SKM-1 treated with dmso at 0.1 percent for 144 hours (cell line): ENCODE measurements at regions not wholly inside any gene's neighbourhood (a gene's known extent, or its start where the extent isn't known, plus 50 kb on each side); places are given as distances from the start of the nearest gene placed in this dataset.

Experiments
- DNase-seq: peaks from one replicate; lab custom pipeline; 2025; ENCODE audit not compliant: unreplicated experiment; lab: John Stamatoyannopoulos, UW

GRCh38 chr18:38115201-38115600 lies 549.6 kb upstream of the CELF4 start:
- DNase-seq: no peak

DNA sequence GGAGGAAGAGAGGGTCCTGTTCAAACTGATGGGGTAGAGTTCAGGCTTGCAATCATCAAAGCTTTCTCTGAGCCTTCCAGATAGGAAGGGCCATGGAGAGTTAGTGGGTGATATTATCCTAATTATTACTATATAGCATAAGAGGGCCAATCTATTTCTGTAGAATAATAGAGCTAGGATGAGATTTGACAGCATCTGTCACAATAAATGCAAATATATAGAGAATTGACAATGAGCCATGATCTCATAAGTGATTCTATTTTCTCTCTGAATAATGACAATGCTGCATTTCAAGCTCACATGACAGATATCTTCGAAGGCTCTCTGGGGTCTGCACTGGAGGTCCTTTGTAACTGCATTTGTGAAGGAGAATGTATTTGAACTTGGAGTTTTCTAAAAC lies 521.9 kb upstream of the CELF4 start:
- no peak for DNase-seq

- DNase-seq: no peak
These were observed 515.9 kb upstream of the CELF4 start for GRCh38 chr18:38081516-38081915.

DNA sequence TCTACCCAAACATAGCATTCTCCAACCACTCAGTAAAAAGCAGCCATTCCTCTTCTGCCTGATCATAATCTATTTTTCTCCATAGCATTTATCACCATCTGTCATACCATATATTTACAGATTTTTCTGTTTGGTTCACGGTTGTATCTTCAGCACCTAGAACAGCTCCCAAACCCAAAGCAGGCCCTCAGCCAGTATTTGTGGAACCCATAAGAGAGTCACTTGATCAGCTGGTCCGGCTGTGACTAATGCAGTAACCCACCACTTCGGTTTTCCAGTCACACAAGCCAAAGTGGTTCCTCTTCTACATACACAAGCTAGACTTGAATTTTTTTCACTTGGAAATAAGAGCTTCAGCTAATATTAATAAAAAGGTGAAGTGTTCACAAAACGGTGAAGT lies 511.6 kb upstream of the CELF4 start:
- no peak for DNase-seq

DNA sequence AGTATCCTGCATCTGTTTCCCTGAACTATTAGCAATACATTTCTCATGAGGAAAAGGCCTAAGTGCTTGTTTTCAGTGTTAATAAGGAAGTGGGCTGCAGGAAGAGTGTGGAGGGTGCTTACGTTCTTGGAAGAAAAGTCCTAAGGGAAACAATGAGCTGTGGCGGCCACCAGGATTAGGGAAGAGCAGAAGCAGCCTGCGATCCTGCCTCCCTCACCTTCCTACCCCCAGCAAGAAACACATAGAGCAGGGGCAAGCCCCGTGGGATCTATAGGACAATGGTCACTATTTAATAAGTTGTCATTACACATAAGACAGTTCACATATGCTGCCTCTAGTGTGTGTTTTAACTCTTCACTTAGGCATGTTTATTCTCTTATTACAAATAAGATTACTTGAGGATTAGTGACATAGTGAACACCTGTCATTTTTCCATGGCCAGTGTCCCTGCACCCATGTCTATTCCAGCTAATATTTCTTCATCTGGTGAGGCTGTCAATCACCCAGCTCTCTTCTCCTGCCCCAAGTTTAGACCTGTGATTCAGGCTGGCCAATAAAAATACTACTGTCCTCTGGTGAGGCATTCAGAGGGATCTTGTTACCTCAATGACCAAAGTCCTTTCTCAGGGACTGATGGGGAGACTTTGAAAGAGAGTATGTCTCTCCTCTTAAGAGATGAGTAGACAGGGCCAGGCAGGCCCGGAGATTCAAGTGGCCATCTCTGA lies 510.9 kb upstream of the CELF4 start:
- no peak for DNase-seq

GRCh38 chr18:38074298-38074876 lies 508.8 kb upstream of the CELF4 start:
- DNase-seq: no peak

DNA sequence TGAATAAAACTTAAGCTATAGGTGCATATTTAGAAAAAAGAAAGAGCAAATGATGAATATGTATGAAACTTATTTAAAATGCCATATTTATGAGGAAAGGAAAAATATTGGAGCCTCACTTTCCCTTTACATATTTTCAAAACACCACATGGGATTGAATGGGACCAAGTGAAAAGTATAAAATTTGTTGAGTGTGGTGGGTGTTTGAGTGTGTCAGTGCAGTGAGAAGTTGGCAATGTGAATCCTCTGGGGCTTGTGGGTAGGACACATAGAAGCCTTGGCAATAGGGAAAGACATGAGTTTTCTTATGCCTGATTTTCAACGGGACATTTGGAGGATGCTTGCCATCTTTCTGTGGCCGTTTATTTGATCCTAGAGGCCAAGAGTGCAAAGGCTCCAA lies 502.2 kb upstream of the CELF4 start:
- no peak for DNase-seq

DNA sequence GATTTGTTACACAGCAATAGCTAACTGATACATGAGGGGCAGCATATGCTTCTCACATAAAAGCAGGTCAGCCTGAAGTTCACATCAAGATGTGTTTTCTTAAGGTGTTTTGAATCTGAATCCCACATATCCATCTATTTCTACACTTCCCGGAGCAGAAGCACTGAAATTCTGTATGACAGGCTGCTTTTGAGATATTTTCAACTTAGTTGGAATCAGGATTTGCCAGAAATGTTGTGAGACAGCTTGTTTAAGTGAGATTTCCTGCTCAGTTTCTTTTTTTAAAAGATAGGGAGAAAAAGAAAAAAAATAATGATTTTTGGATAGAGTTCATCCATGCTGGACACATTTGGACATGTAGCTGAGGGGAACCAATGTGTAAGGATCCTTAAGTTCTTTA lies 501.5 kb upstream of the CELF4 start:
- no peak for DNase-seq

DNA sequence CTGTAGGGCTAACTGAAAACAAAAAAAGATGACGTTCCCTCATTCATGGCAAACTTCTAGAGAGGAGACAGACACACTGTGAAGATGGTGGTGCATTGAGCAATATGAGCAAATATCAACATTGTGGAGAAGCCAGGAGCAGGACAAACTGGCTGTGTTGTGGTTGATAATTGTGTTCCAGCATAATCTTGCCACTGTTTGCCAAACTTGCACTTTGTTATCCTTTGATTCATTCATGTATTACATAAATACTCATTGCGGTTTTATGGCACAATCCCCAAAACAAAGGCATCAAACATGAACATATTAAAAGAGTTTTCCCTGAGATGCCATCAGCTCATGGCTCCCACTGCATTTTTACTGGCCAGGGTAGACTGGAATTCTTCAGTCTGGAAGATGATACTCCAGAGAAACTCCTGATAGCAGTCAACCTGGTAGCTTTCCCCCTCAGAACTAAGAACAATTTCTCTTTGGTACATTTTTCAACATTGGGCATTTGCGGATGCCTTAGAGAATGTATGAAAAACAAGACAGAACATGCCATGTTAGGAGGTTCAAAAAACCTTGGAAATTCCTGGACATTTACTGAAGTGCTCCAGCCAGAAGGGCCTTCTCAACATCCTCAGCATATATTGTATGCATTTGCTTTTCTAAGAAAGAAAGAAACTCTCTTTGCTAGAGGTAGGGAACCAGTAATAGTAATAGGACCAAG lies 487.4 kb upstream of the CELF4 start:
- DNase-seq: no peak

DNA sequence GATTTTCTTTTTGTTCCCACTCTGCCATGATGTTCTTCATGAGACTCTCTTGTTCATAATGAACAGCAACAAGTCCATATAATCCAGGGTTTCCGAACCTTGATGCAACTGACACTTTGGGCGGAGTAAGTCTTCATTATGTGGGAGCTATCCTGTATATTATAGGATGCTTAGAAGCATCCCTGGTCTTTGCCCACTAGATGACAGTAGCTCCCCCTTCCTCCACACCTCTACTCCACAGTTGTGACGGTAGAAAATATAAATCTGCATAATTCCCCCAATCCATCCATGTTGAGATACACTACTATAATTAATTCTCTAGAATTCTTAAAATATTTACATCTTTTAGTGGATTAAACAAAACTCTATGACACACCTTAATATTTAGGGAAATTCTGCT lies 482.2 kb upstream of the CELF4 start:
- DNase-seq: no peak

DNA sequence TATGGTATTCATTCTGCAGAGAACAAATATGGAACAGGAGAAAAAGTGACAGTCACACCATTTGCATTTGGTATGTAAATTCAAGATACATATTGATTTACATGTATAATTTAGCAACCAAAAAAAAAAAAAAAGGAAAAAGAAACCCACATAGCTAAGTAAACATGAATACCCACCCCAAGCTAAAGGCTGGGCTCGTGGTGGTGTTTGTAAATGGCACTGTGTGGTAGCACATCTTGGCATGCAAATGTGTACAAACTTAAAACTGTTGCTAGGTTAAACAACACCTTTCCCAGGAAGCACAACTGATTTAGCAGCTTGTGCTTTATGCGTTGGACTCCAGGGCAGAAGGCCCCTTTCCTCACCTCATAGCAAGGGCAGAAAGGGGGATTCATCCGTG lies 481.1 kb upstream of the CELF4 start:
- DNase-seq: no peak

DNA sequence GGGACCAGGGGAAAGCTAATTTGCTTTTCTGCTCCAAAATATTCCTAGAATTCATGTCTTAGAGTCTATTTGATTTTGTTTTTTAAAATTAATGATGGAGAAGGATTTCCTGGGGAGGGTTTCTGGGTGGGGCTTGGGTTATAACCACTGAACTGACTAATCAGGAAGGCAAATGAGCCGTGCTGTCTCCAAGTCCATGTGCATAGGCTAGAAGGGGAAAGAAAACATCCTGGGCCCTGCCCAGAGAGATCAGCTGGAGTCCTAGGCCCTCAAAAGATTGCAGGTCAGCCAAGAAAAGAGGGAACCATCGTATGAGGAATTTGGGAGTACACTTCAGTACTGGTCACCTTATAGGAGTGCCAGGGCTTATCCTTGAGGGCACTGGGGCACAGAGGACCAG lies 480.2 kb upstream of the CELF4 start:
- no peak for DNase-seq

- DNase-seq: no peak
These were observed 476.8 kb upstream of the CELF4 start for GRCh38 chr18:38042211-38042890.

DNA sequence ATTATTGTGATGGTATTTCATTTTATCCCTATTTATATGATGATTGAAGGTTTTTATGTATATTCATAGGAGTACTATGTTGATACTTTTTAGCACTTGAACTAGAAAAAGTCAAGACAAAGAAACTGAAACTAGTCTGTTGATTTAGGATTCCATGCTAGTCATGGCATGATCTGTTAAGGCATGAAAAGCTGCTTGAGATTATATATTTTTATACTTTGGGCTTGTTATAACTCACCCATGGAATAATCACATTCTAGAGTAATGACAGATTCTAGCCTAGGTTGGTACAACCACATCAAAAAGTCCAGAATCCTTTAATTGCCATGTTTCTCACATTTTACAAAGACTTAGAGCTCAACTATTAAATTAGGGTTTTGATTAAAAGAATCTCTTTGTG lies 472.6 kb upstream of the CELF4 start:
- DNase-seq: no peak

DNA sequence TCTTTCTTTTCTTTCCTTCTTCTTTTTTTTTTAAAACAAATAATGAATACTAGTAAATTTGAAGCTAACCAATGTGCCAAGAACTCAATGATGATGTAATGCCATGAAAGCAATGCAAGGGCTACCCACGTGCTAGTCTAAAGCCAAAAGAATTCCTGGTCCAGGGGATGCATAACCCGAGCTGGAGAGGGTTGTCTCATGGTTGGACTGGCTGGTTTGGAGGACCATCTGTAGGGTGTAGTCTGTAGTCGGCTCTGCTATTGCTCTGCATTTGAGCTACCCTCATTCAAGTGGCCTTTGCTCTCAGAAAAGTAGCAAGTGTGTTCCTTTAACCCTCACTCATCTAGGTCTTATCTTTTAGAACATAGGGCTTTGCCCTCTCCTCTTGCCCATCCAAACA lies 469.6 kb upstream of the CELF4 start:
- DNase-seq: no peak

- no peak for DNase-seq
These were observed 467.7 kb upstream of the CELF4 start for GRCh38 chr18:38033282-38033681.

- DNase-seq: no peak
These were observed 466.9 kb upstream of the CELF4 start for GRCh38 chr18:38032516-38032915.

GRCh38 chr18:38028946-38029345 lies 463.3 kb upstream of the CELF4 start:
- DNase-seq: no peak

DNA sequence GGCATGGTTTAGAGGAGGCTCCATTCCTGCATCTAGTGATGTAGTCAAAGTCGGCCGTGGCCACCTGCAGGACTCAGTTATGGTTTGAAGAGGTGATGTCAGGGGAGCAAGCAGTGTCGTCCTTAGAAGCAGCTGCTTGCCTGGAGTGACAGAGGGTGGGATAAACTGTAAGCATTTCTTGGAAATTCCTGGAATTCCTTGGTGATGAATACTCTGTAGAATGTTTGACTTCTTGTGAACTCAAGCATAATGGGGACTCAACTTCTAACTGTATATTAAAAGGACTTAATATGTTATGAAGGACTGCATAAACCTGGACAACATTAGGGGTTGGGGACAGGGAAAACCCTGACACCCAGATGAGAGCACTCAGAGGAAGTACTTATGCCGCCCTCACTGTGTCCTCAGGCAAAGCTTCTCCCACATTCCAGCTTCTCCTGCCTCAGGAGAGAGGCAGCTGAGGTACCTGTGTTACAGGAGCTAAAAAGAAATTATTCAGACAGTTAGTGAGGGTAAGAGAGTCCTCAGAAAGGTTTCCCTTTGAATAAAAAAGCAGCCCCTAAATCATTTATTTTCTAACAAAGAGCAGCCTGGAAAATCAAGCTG lies 459.9 kb upstream of the CELF4 start:
- no peak for DNase-seq

DNA sequence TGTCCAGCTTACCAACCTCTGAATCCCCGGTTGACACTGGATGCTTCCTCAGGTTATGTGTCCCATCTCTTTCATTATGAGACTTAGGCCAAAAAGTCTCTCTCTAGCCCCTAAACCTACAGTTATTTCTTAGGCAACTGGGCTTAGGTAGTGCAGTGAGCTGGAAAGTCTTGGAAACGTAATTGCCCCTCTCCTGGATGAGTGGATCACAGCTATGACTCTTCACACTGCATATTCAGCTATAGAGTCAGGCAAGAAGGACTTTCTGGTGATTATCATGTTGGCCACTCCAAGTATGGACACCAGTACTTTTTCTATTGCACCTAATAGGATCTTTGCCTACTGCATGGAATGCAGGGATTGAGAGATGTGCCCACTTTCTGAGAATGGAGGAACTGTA lies 458.3 kb upstream of the CELF4 start:
- DNase-seq: no peak

DNA sequence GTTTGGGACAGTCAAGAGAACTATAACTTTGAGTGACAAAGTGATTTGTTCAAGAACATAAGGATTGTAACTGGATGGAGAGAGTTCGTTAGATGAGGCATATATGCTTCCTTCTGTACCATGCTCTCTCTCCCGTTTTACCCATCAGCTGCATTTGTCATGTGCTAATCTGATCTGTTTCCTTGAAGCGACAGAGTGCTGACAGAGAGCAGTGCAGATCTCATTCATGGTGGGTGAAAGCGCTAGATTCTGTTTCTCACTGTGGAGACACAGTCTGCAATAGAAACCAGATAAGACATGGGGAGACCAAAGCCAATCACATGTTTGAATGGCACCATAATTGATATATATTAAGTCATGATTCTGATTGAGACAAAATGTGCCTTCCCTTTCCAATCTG lies 456.6 kb upstream of the CELF4 start:
- no peak for DNase-seq

GRCh38 chr18:38019292-38019691 lies 453.7 kb upstream of the CELF4 start:
- DNase-seq: no peak
